T-helper 2 cell (primary cell): ENCODE measurements at regions not wholly inside any gene's neighbourhood (a gene's known extent, or its start where the extent isn't known, plus 50 kb on each side); places are given as distances from the start of the nearest gene placed in this dataset.

ENCODE experiments used
- DNase-seq, 5 experiments: peaks; one replicate each; pipeline versions ENCODE4 v3.0.0 to v3.0.0-alpha.2; 2012 to 2022

- DNase-seq, result no peak
Measured at GRCh38 chr2:51409920-51410319, 378.0 kb upstream of the NRXN1 start.

- no peak for DNase-seq
Measured at GRCh38 chr2:51404226-51404625, 372.3 kb upstream of the NRXN1 start.

GRCh38 chr2:51401546-51401945 is 369.6 kb upstream of the NRXN1 start:
- DNase-seq, result no peak

- DNase-seq, result no peak
Measured at GRCh38 chr2:51387235-51387634, 355.3 kb upstream of the NRXN1 start.

- DNase-seq, result no peak
Measured at GRCh38 chr2:51379997-51380396, 348.1 kb upstream of the NRXN1 start.

GRCh38 chr2:51368250-51368649 is 336.3 kb upstream of the NRXN1 start:
- no peak for DNase-seq

- DNase-seq, result no peak
Measured at GRCh38 chr2:51350100-51350499, 318.2 kb upstream of the NRXN1 start.

- DNase-seq, result no peak
Measured at GRCh38 chr2:51344886-51345285, 313.0 kb upstream of the NRXN1 start.

- no peak for DNase-seq
Measured at GRCh38 chr2:51335087-51336058, 303.4 kb upstream of the NRXN1 start.

GRCh38 chr2:51329512-51329911 is 297.6 kb upstream of the NRXN1 start:
- no peak for DNase-seq

GRCh38 chr2:51324051-51324450 is 292.1 kb upstream of the NRXN1 start:
- DNase-seq, result no peak

GRCh38 chr2:51322613-51323012 is 290.7 kb upstream of the NRXN1 start:
- no peak for DNase-seq

- no peak for DNase-seq
Measured at GRCh38 chr2:51304311-51304710, 272.4 kb upstream of the NRXN1 start.

GRCh38 chr2:51301381-51301780 is 269.4 kb upstream of the NRXN1 start:
- no peak for DNase-seq

- DNase-seq, result no peak
Measured at GRCh38 chr2:51299370-51299769, 267.4 kb upstream of the NRXN1 start.

- no peak for DNase-seq
Measured at GRCh38 chr2:51297488-51297887, 265.6 kb upstream of the NRXN1 start.

GRCh38 chr2:51293566-51294200 is 261.8 kb upstream of the NRXN1 start:
- DNase-seq, result no peak

- no peak for DNase-seq
Measured at GRCh38 chr2:51291762-51292551, 260.0 kb upstream of the NRXN1 start.

GRCh38 chr2:51290725-51291124 is 258.8 kb upstream of the NRXN1 start:
- no peak for DNase-seq

GRCh38 chr2:51289045-51289444 is 257.1 kb upstream of the NRXN1 start:
- no peak for DNase-seq

GRCh38 chr2:51268191-51268590 is 236.3 kb upstream of the NRXN1 start:
- DNase-seq, result no peak

- no peak for DNase-seq
Measured at GRCh38 chr2:51265539-51265938, 233.6 kb upstream of the NRXN1 start.

GRCh38 chr2:51263951-51264350 is 232.0 kb upstream of the NRXN1 start:
- DNase-seq, result no peak
